ENCODE measurements at regions not wholly inside any gene's neighbourhood (a gene's known extent, or its start where the extent isn't known, plus 50 kb on each side); places are given as distances from the start of the nearest gene placed in this dataset.

DNA sequence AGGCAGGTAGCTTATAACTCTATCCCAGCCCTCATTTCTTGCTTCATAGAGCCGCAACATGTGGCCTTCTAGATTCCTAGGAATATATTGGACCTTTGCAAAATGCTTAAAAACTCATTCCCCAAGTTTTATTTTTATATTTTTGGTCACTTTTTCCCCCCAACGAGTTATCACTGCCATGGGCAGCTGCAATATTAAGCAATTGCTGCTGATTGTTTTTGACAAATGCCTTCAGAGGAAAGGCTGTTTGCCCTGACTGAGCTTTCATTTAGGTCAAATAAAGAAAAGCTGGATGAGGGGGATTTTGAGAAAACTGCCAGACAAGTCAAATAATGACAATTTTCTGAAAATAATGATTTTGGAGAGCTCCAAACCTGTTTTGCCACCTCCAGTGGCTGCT is 976.9 kb upstream of the MBL2 start:
- DNase-seq, result no peak

DNA sequence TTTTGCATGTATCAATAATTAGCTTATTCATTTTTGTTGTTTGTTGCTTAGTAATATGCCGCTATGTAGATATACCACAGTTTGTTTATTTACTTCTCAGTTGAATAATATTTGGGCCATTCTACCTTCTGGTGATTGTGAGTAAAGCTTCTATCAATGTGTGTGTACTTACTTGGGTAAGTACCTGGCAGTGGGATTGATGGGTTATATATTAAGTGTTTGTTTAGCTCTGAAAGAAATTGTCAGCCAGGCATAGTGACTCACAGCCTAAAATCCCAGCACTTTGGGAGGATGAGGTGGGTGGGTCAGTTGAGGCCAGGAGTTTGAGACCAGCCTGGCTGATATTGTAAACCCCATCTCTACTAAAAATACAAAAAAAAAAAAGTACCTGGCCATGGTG is 975.7 kb upstream of the MBL2 start:
- DNase-seq, result no peak

DNA sequence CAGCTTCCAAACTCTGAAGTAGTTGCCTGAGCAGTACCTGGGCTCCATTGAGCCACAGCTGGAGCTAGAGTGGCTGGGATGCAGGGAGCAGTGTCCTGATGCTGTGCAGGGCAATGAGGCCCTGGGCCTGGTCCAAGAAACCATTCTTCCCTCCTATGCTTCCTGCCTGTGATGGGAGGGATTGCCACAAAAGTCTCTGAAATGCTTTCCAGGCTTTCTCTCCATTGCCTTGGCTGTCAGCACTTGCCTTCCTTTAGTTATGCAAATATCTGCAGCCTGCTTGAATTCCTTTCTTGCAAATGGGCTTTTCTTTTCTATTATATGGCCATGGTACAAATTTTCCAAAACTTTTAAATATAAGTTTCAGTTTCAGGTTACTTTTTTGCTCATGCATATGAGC is 972.2 kb upstream of the MBL2 start:
- no peak for DNase-seq

DNA sequence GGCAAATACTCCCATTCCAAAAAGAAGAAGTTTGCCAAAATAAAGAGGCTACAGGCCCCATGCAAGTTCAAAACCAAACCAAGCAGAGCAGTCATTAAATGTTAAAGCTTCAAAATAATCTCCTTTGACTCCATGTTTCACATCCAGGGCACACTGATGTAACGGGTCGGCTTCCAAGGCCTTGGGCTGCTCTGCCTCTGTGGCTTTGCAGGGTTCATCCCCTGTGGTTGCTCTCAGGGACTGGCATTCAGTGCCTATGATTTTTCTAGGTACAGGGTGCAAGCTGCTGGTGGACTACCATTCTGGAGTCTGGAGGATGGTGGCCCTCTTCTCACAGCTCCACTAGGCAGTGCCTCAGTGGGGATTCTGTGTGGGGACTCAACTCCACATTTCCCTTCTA is 971.6 kb upstream of the MBL2 start:
- no peak for DNase-seq

DNA sequence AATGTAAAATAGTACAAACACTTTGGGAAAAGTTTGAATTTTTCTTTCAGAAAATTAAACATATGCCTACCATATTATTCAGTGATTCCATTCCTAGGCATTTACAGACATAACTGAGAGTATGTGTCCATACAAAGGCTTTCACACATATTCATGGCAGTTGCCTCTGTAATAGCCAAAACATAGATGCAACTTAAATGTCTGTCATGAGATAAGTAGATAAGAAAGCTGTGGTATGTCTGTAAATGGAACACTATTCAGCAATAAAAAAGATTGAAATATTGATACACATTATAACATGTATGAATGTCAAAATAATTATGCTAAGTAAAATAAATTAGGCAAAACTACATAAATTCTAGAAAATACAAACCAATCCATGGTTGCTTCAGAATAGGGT is 964.5 kb upstream of the MBL2 start:
- DNase-seq, result no peak

DNA sequence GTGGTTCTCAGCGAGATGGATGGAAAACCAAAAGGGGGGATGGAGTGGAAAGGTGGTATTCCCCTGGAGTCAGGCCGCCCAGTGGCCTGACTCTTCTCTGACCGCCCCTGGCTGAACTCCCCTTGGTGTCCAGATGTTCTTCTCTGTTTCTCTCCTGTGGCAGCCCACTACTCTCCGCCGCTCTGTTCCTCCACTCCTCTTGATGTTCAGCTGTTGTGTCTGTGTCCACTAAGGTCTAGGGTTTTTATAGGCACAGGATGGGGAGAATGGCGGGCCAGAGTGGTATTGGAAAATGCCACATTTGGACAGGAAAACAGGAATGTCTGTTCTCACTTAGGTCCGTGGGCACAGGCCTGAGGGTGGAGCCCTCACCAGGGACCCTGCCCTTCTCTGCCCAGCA is 954.3 kb upstream of the MBL2 start:
- no peak for DNase-seq

DNA sequence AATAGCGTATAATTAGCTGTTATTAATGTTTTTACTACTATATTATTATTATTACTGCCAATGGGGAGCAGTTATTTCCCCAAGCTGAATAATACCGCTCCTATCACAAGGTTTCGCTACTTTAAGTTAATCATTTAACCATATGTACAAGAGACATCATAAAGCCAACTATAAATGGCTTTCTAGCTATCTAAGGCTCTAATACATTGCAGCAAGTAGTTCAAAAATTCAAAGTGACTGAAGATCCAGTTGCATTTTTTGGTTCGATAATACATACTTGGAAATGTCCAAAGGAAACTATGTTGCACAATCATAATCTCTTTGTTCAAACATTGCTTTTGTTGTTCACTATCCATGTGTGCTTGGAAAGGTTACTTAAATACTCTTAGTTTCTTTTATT is 952.0 kb upstream of the MBL2 start:
- DNase-seq, result no peak

DNA sequence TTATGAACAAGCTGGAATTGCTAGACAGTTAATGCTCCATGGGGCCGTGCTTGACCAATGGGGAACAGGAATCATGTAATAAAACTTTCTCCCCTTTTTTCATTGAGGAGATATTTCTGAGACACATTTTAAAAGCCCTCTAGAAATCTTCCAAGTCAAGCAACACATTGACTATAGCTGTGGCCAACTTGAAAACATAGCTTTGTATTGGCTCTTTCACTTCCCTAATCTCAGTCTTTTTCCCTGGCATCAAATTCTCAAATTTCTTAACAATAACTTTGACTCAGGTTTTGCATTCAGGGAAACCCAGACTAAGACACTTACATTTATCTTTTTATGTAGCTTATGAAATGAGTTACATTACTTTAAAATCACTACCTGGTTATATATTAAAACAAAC is 947.1 kb upstream of the MBL2 start:
- DNase-seq, result no peak

DNA sequence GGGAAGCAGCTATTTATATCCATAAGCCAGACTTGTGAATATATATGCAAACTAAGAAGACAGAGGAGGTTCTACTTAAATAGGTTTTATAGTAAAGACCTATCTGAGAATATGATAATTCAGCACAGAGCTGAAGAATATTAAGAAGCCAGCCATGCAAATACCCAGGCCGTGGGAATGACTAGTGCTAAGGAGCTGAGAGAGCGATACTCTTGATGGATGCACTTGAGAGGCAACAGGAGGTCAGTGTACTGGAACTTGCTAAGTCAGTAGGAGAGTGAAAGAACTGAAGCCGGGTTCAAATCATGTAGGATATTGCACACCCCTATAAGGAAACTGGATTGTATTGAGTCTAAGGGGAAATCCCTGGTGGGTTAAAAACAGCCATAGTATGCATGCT is 943.6 kb upstream of the MBL2 start:
- DNase-seq, result no peak

DNA sequence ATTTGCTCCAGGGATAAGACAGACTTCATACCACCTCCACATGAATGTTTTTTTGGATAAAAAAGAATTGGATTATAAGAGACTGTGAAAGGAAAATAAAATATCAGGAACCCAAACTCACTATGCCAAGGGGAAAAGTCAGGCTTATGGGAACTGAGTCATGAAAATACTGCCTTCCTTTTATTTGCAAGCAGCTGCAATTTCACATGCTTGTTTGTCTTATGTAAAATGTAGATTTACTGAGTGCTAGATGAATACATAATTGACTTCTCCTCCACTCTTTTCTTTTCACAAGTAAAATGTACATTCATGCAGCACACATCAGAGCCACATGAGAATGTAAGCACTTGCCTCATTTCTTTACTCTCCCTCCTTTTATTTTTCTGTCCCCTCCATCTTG is 940.8 kb upstream of the MBL2 start:
- no peak for DNase-seq

DNA sequence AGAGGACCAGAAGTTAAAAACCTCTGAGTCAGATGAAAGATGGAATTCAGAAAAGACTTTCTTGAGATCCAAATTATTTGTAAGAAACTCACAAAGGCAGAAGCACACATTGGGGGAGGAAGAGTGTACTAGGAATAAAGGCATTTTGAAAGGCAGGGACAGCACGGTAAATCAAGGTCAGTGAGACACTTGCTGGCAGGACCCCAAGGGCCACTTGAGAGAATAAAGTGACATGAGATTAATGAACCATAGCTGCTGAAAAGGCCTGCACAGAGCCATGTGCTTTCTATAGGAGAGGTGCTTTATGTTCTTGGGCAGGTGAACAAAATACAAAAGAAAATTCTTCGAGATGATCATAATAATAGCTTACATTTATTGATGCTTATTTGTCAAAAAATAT is 929.9 kb upstream of the MBL2 start:
- DNase-seq, result no peak

DNA sequence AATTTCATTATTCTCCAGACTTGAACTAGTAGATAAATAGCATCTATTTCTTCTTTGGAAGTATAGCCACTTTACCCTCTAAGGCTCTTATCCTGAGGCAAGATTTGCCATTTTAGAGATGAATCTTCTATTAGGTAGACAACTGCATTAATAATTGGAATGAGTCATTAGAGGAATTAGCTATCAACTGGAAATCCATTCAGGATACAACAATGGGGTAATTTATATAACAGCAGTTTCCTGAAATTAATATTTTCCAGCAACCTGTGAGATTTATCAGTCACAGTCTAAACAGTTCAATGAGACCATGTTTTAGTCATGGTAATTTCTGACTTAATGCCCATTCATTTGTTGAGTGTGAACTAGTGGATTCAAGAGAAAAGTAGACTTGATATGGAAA is 928.6 kb upstream of the MBL2 start:
- DNase-seq, result no peak

DNA sequence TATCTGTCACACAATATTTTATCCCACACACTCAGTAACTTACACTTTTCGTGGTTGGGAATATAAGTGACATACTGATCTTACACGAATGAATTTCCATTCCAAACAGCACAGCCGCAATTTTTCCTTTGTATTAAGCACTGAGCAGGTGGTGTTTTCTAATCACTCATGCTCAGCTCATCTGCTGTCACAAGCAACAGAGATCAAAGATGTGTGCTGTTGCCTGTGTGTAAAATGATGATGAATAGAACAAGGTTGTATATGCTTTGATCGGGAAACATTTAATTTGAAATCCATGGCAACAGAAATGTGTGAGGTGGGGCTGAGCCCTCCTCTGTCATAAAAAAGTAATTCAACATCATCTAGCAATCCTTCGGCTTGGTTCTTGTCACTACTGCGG is 927.7 kb upstream of the MBL2 start:
- no peak for DNase-seq

DNA sequence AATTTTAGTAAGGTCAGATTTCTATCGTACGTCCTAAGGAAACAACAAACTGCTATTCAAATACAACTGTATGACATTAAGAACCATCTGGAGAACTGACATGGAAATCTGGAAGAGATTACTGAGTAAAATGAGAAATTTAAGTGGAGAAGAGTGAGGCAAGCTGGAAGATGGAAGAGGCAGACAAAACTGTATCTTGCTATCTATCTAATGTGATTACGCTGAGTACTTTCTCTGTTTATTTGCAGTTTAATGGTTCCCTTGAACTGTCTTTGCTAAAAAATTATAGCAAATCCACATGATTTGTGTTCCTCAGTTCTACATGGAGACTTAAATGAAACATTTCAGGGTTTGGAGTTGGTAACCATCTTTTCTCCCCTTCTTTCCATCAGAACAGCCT is 927.1 kb upstream of the MBL2 start:
- no peak for DNase-seq

DNA sequence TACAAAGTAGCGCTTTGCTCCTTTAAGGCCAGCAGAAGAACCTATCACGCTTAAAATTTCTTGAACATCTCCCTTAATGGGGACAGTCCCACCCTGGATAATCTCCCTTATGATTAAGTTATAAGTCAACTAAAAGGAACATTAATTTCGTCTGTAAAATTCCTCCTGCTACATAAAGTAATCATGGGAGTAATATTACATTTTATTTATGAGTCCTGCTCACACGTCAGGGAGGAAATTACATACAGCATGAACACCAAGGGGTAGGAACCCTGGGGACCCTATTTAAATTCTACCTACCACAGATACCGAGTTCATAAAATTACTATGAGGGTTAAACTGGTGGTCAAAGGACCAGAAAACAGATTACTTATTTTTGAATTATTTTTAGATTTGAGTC is 926.6 kb upstream of the MBL2 start:
- DNase-seq, result no peak

DNA sequence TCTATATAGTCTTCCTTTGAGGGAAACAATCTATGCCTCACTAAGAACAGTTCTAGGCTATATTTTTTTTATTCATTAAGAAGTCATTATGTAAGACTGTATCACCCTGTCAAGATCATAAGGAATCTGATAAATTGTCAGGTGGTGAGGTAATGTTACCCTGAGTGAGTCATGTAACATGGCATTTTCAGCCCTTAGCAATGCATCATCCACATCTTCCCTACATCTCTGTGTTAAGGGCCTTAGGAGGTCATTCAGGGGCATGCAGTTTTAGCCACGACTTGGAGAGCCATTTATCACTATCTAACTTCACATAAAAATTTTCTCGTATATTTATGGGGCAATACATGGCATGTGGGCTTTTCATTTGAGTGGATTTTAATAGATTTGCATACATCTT is 924.5 kb upstream of the MBL2 start:
- no peak for DNase-seq

DNA sequence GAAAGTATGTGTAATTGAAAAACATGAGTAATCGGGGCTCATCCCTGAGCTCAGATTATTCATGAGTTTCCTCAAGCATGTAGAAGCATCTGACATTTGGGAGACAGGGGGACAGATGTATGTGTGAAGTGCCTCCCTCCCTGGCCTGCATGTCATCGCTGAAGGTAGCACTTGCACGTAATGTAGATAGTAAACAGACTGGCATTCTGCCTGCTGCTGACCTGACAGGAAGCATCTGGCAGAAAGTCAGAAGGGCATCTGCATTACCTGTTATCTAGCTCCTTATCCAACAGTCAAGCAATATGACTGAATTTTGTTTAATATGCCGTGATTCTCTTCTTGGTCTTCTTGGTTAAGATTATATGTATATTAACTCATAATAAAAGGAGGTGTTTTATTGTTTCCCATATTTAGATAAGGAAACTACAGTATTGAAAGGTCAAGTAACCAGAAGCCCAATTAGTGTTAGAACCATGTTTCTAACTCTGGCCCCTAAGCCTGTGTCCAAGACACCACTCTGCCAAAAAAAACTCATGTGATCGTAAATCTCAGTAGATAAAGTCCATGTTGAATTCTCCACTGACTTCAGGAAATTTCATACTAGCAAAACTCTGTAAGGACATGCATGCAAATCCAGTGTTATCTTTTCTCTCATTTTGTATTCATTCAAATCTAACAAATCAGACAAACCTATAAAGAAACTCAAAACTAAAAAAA is 918.1 kb upstream of the MBL2 start:
- no peak for DNase-seq

DNA sequence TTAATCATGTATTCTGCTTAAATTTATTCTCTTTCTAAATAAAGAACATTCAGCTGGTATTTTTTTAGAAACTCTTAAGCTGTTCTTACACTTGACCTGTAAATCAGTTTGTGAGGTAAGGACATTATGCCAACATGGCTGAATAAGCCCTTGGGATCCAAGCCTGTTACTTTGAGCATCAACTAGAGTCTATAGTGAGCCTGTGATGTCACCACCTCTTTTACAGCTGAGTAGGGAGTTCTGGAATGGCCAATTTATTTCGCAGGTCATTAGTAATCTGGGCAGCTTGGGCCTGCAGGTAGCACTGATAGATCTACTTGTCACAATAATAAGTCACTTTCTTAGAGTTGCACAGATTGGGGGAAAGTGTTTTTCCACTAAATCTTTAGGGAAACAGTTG is 915.2 kb upstream of the MBL2 start:
- DNase-seq, result no peak

DNA sequence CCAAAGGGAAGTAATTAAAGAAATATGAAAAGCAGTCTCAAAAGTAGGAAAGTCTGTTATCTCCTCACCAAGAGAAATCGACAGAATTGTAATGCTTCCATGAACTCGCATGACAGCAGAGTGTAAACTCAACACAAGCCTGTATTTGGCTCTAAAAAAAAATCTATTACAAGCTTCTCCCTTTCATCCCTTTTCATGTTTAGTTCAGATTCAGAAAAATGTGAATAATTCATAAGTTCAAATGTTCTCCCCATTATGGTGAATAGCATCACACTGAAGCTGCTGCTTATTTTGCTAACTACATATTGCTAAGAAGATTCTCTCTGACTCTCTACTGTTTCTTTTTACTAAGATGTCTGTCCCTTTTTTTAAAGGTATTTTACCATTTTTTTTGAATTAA is 910.3 kb upstream of the MBL2 start:
- DNase-seq, result no peak

DNA sequence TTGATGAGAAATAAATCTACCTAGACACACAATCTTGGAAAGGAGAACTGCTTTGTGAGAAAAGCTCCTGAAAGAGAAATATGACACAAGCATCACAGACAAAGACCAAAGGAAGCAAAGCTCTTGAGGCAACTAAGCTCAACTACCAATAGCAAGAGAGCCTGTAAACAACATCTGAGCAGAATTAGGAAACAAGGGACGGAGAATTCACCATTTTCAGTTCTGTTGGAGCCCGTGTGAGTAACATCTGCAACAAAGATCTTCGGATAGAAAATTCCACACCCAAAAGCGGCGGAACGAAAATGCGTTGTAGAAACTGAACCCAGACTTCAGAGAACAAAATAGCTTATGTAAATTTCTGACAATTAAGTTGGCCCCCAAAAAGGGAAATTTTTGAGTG is 909.9 kb upstream of the MBL2 start:
- no peak for DNase-seq

DNA sequence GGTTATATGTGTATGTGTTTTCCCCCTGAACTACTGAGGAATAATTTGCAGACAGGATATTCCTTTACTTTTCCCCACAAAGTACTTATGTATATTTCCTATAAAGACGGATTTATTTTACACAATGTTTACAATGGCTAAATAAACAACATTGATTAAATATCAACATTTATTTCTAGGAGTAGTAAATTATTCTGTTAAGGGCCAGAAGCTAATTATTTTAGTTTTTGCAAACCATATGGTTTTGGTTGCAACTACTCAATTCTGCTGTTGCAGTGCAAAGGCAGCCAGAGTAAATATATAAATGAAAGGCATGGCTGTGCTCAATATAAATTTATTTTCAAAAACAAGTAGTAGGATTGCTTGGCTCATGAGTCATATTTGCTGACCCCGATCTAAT is 907.1 kb upstream of the MBL2 start:
- DNase-seq, result no peak

DNA sequence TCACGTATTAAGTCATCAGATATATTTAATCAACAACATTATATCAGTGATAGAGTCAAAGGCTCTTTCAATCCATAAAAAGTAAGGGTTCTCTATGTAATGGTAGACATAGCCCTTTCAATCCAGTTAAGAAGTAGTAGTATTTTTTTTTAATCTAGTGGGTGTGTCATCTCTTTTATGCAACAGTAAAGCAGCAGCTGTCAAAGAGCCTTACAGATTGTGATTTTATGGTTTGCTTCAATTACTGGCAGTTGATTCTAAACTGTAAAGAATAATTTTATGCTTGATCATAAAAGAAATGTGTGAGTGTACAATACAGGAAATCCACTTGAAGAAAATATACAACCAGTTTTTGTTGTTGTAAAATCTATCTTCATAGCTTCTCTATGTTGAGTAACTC is 902.6 kb upstream of the MBL2 start:
- DNase-seq, result no peak

DNA sequence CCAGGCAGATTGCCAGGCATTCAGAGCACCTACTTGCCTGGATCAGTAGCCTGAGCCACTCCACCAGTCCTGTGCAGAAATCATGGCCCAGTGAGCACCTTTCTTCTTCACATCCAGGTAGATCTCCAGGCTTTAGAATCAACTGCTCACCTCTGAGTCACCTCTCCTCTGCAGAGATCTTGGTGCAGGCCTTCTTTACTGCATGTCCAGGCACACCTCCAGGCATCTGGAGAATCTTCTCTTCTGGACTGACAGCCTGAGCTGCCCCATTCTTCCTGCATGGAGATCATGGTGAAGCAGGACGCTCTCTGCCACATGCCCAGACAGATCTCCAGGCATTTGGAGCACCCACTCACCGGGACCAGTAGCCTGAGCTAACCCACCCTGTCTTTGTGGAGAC is 894.5 kb upstream of the MBL2 start:
- DNase-seq, result no peak

DNA sequence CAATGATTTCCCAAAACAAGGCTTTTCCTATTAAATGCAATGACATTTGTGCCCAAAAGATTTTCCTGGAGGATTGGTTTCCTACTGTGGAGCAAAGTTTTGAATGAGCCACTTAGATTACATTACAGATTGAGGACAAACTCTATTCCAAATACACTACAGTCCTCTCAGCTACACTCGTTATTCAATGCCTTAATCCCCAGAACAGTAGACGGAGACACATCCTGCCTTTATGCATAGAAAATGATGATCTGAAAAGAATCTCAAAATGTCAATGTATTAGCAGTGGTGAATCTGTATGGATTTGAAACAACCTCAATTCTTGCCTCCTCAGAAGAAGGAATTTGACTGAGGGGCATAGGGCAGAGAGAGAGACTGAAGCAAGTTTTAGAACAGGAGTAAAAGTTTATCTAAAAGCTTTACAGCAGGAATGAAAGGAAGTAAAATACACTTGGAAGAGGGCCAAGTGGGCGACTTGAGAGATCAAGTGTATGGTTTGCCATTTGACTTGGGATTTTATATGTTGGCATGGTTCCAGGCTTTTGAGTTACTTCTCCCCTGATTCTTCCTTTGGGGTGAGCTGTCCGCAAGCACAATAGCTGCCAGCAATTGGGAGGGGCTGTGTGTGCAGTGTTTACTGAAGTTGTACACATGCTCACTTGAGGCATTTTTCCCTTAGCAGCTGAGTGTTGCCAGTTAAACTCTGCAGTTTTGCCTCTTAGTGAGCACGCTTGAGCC is 891.9 kb upstream of the MBL2 start:
- DNase-seq, result no peak

DNA sequence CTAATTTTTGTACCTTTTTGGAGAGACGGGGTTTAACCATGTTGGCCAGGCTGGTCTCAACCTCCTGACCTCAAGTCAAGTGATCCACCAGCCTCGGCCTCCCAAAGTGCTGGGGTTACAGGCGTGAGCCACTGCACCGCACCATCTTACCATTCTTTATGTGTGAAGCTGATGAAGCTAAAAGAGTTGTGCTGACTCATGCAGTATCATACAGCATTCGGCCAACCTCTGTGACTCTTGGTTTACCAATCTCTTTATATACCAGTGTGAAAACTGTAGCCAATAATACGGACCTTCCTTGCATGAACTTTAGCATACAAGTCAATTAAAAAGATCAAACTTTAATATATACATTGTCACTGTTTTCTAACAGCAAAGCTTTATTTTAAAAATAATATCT is 878.2 kb upstream of the MBL2 start:
- DNase-seq, result no peak
